ENCODE measurements at regions not wholly inside any gene's neighbourhood (a gene's known extent, or its start where the extent isn't known, plus 50 kb on each side); places are given as distances from the start of the nearest gene placed in this dataset.

DNA sequence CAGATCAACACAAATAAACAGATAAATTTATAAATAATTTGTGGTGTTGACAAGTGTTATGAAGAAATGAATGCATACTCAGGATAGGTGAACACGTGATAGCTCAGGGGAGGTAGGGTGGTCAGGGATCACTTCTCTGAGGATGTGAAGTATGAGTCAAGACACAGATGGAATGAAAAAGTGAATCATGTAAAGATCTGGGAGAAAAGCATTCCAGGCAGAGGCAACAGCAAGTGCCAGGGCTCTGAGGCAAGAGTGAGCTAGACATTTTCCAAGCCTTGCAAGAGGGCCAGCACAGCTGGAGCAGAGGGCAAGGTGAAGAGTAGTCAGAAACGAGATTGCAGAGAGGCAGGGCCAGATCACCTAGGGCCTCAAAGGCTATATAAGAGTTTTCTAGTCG is 177.8 kb downstream of the WNT5A start:
- TF ChIP-seq, protein P1, sequence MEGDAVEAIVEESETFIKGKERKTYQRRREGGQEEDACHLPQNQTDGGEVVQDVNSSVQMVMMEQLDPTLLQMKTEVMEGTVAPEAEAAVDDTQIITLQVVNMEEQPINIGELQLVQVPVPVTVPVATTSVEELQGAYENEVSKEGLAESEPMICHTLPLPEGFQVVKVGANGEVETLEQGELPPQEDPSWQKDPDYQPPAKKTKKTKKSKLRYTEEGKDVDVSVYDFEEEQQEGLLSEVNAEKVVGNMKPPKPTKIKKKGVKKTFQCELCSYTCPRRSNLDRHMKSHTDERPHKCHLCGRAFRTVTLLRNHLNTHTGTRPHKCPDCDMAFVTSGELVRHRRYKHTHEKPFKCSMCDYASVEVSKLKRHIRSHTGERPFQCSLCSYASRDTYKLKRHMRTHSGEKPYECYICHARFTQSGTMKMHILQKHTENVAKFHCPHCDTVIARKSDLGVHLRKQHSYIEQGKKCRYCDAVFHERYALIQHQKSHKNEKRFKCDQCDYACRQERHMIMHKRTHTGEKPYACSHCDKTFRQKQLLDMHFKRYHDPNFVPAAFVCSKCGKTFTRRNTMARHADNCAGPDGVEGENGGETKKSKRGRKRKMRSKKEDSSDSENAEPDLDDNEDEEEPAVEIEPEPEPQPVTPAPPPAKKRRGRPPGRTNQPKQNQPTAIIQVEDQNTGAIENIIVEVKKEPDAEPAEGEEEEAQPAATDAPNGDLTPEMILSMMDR (IDR thresholded peaks at IDR 0.05), result no peak
- TF ChIP-seq, protein P2, sequence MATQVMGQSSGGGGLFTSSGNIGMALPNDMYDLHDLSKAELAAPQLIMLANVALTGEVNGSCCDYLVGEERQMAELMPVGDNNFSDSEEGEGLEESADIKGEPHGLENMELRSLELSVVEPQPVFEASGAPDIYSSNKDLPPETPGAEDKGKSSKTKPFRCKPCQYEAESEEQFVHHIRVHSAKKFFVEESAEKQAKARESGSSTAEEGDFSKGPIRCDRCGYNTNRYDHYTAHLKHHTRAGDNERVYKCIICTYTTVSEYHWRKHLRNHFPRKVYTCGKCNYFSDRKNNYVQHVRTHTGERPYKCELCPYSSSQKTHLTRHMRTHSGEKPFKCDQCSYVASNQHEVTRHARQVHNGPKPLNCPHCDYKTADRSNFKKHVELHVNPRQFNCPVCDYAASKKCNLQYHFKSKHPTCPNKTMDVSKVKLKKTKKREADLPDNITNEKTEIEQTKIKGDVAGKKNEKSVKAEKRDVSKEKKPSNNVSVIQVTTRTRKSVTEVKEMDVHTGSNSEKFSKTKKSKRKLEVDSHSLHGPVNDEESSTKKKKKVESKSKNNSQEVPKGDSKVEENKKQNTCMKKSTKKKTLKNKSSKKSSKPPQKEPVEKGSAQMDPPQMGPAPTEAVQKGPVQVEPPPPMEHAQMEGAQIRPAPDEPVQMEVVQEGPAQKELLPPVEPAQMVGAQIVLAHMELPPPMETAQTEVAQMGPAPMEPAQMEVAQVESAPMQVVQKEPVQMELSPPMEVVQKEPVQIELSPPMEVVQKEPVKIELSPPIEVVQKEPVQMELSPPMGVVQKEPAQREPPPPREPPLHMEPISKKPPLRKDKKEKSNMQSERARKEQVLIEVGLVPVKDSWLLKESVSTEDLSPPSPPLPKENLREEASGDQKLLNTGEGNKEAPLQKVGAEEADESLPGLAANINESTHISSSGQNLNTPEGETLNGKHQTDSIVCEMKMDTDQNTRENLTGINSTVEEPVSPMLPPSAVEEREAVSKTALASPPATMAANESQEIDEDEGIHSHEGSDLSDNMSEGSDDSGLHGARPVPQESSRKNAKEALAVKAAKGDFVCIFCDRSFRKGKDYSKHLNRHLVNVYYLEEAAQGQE (IDR thresholded peaks at IDR 0.05), result no peak
- no peak for TF ChIP-seq CEBPB (IDR thresholded peaks at IDR 0.05)
- TF ChIP-seq NFE2L2 (conservative IDR thresholded peaks at IDR 0.05; ENCODE audit: low read length), result no peak
- TF ChIP-seq POLR2A (IDR thresholded peaks at IDR 0.05; ENCODE audit: low read length), result no peak
- no peak for TF ChIP-seq CHD2 (IDR thresholded peaks at IDR 0.05; ENCODE audit: low read length, partially characterized antibody)
- TF ChIP-seq, protein P3, sequence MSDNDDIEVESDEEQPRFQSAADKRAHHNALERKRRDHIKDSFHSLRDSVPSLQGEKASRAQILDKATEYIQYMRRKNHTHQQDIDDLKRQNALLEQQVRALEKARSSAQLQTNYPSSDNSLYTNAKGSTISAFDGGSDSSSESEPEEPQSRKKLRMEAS (IDR thresholded peaks at IDR 0.05), result no peak
- no peak for TF ChIP-seq EP300 (IDR thresholded peaks at IDR 0.05)
- no peak for TF ChIP-seq MYC (IDR thresholded peaks at IDR 0.05; ENCODE audit: borderline replicate concordance, low read length)
- TF ChIP-seq, protein P4, sequence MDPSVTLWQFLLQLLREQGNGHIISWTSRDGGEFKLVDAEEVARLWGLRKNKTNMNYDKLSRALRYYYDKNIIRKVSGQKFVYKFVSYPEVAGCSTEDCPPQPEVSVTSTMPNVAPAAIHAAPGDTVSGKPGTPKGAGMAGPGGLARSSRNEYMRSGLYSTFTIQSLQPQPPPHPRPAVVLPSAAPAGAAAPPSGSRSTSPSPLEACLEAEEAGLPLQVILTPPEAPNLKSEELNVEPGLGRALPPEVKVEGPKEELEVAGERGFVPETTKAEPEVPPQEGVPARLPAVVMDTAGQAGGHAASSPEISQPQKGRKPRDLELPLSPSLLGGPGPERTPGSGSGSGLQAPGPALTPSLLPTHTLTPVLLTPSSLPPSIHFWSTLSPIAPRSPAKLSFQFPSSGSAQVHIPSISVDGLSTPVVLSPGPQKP (IDR thresholded peaks at IDR 0.05; ENCODE audit: low read depth, low read length), result no peak
- no peak for TF ChIP-seq ZFP36 (IDR thresholded peaks at IDR 0.05; ENCODE audit: borderline replicate concordance, partially characterized antibody)
- TF ChIP-seq HOXA7 (CRISPR knock-in tag; IDR thresholded peaks at IDR 0.05), result no peak
